Aorta (tissue), 5 donors: ENCODE measurements at regions not wholly inside any gene's neighbourhood (a gene's known extent, or its start where the extent isn't known, plus 50 kb on each side); places are given as distances from the start of the nearest gene placed in this dataset.
"Not testable (repeated sequence)": the region's sequence is repeated elsewhere in the genome, so short reads cannot be mapped to it uniquely, and the experiment has no call there.

Source experiments
- ATAC-seq: fragments of 200-7000 bp; cut with Tn5 transposase; one replicate; pipeline ENCODE4 v1.9.1; 2022; ENCODE audit warnings: moderate library complexity; ENCODE audit not compliant: low FRiP score
- DNase-seq, 2 donors: peaks; one replicate each; pipeline ENCODE4 v3.0.0-alpha.2; 2020
- H3K27ac ChIP-seq, 2 donors: one replicate each; pipeline ENCODE4 v1.5.1; 2013; ENCODE audit warnings: low read length in 2 of 2, mild to moderate bottlenecking in 2 of 2, moderate library complexity in 2 of 2, control low read depth in 1 of 2, inconsistent platforms in 1 of 2, low read depth in 1 of 2
- H3K27me3 ChIP-seq, 2 donors: one replicate each; pipeline ENCODE4 v1.6.1; 2013; ENCODE audit warnings: control low read depth in 1 of 2, low read length in 1 of 2, mild to moderate bottlenecking in 1 of 2, moderate library complexity in 1 of 2; ENCODE audit not compliant: insufficient read depth in 2 of 2, control insufficient read depth in 1 of 2
- H3K36me3 ChIP-seq, 2 donors: one replicate each; pipeline ENCODE4 v1.6.1; 2013; ENCODE audit warnings: control low read depth in 1 of 2, low read length in 1 of 2, mild to moderate bottlenecking in 1 of 2; ENCODE audit not compliant: insufficient read depth in 2 of 2, control insufficient read depth in 1 of 2
- H3K4me1 ChIP-seq, 2 donors: one replicate each; pipeline ENCODE4 v1.6.1; 2013; ENCODE audit warnings: low read length in 2 of 2, control low read depth in 1 of 2, mild to moderate bottlenecking in 1 of 2, moderate library complexity in 1 of 2; ENCODE audit not compliant: insufficient read depth in 2 of 2, control insufficient read depth in 1 of 2
- H3K4me3 ChIP-seq, 2 donors: one replicate each; pipeline ENCODE4 v1.5.1; 2013; ENCODE audit warnings: low read length in 2 of 2, control low read depth in 1 of 2, mild to moderate bottlenecking in 1 of 2
- H3K9me3 ChIP-seq: one replicate; pipeline ENCODE4 v1.6.1; 2013; ENCODE audit warnings: mild to moderate bottlenecking, low read length; ENCODE audit not compliant: control insufficient read depth
- WGBS, 2 donors: extraction: QIAGEN DNeasy Blood & Tissue Kit; methylation state at CpG; one replicate each; pipeline ENCODE4 v1.1.7; 2013; 5-methylcytosine and 5-hydroxymethylcytosine counted together
- intact Hi-C, 2 donors: fragments of 100-400 bp; cut with DNase I; formaldehyde crosslinking; loops; one replicate each; pipeline versions ENCODE4 v1.14.2 to v1.15.0; 2022
- donor health status: healthy with polysubstance abuse.
- donor health status: Bipolar disorder and iron deficiency.
- donor health status: DM: no; HTN: no; CAD: no.
- donor health status: DM: no; HTN: no; CAD: no.
- donor health status: DM: yes; HTN: yes; CAD: no.

DNA sequence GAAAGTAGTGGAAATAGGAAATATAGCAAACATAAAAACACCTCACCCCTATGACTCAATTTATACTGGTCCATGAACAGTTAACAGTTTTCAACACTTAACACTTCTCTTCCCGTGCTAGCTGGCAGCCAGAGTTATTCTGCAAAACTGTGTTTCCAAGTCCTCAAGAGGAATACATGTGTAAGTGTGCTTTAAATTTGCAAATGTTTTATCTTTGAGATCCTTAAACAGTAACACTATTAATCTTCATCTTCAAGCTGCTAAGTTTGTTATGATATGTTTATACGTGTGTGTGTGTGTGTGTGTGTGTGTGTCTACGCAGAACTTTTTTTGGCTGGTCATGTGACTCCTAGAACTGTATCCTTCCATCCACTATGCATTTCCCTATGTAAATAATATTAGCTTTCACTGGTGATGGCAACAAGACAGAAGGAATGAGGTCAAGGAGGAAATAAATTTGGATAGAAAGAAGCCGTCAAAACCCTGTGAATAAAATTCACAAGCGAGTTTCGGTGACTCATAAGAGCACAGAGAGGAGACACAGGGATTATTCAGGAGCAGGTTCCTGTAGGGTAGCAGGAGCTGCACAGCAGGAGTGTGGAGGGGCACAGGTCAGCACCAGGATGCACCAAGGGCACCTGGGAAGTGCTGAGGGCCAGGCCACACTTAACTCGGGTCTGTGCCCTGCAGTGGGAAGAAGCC, 105.9 kb upstream of the ETV6 start:
- ATAC-seq (no peak), DNase-seq (no peak)
- intact Hi-C loops: no loop called here
- peaks cover 0 to 2% of the 10 kb centered on the region in 2 donors for H3K4me1 ChIP-seq
- no peak overlapping the region for H3K4me3 ChIP-seq
- no peaks in the 10 kb centered on the region for H3K9me3 ChIP-seq
- no peak overlapping the region for H3K27ac ChIP-seq
- no peaks in the 10 kb centered on the region for H3K27me3 ChIP-seq
- H3K36me3 ChIP-seq: no peaks in the 10 kb centered on the region
- WGBS, 2 donors: 32 to 34% methylated on average over 7 of the region's 7 CpGs

DNA sequence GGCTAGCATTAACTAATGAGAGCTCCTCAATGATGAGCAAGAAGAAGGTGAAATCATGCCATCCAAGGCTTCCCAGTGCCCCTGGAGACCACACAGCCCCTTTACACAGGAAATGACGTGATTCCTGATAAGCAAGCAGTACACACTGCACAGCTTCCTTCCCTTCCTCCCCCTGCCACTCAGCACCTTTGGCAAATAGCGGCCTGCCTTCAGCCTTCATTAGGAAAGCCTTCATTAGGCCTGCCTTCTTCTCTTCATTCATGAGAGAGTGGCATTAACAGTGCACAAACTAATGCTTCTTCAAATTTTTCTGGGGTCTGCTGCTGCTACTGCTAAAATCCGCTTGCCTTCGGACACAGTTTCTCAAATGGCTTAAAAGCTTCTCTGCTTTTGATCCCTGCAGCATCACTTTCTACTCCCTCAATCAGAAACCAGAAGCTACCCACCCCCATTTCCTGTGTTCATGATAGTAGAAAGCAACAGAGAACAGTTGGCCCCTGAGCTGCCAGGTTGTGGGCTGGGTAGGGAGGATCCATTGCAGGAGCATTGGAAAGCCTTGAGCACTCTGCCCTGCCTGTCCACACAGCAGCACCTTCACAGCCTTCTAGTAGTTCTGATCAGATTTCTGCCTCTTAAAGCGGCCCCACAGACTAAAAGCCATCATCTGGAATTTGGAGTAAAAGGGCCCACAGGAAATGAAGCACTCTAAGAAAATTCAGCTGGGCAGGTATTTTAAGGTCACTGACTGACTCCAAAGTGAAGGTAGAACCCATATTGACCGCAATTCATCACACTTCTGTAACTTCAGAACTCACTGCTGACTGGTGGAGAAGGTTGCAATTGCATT, 103.8 kb upstream of the ETV6 start:
- WGBS, 2 donors: 68 to 69% methylated on average over 6 of the region's 6 CpGs
- ATAC-seq (no peak), DNase-seq (no peak)
- no peaks in the 10 kb centered on the region for H3K9me3 ChIP-seq
- no peak overlapping the region for H3K27ac ChIP-seq
- H3K36me3 ChIP-seq: no peaks in the 10 kb centered on the region
- H3K4me1 ChIP-seq: peaks cover 0 to 2% of the 10 kb centered on the region in 2 donors
- intact Hi-C loops: no loop called here
- H3K4me3 ChIP-seq: no peak overlapping the region
- no peaks in the 10 kb centered on the region for H3K27me3 ChIP-seq

DNA sequence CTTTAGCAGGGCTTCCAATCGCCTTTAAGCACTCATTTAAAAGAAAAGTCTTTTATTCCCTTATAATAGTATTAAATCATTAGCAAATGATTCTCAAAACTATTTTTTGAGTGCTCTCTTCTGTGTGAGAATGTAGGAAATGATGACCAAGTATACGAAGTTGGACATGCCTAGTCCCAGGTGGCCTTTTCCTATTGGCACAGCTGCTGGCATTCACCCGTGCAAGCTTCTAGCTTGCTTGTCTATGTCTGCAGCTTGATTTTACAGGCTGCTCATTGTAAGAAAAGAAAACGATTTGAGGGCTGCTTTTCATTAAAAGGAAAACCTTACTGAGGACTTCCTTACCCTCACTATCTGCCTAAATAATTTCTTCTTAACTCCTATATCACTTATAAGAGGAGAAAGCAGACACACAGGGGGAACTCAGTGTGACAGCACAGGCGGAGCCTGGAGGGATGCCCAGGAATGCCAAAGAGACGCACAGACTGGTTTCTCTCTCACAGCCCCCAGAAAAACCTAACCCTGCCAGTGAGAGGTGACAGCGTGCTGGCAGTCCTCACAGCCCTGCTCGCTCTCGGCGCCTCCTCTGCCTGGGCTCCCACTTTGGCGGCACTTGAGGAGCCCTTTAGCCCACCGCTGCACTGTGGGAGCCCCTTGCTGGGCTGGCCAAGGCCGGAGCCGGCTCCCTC, 102.7 kb upstream of the ETV6 start:
- DNase-seq, ATAC-seq, H3K27me3 ChIP-seq, H3K27ac ChIP-seq, H3K36me3 ChIP-seq, intact Hi-C loops, H3K4me3 ChIP-seq, H3K9me3 ChIP-seq, H3K4me1 ChIP-seq: not testable (repeated sequence)
- WGBS, 2 donors: 11 to 25% methylated on average over 11 to 14 of the region's 14 CpGs

DNA sequence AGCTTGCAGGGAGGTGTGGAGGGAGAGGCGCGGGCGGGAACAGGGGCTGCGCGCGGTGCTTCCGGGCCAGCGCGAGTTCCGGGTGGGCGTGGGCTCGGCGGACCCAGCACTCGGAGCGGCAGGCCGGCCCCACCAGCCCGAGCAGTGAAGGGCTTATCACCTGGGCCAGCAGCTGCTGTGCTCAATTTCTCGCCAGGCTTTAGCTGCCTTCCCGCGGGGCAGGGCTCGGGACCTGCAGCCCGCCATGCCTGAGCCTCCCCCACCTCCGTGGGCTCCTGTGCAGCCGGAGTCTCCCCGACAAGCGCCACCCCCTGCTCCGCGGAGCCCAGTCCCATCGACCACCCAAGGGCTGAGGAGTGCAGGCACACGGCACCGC, 102.2 kb upstream of the ETV6 start:
- H3K36me3 ChIP-seq, DNase-seq, ATAC-seq, intact Hi-C loops, H3K4me3 ChIP-seq, H3K27ac ChIP-seq, H3K27me3 ChIP-seq, H3K9me3 ChIP-seq, H3K4me1 ChIP-seq: not testable (repeated sequence)
- 93% methylated on average over 20 to 31 of the region's 31 CpGs for WGBS, 2 donors

DNA sequence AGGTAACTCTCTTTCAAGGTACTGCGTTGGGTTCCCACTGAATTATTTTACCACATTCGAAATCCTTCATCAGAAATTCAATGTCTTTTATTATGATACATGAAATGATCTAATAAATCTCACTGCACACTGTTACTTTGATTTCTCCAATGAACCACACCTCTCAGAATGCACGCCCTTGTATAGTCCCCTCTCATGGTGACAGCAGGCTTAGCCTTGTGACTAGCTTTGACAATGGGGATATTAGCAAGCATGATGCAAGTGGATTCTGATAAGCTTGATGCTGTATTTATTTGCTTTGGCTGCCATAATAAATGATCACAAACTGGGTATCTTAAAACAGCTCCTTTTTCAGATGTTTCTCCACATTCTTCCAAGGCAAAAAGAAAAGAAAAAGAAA, 100.4 kb upstream of the ETV6 start:
- ATAC-seq (no peak), DNase-seq (no peak)
- H3K27me3 ChIP-seq: no peaks in the 10 kb centered on the region
- no peak overlapping the region for H3K4me3 ChIP-seq
- intact Hi-C loops: no loop called here
- H3K9me3 ChIP-seq: no peaks in the 10 kb centered on the region
- H3K4me1 ChIP-seq: peaks cover 0 to 2% of the 10 kb centered on the region in 2 donors
- H3K27ac ChIP-seq: no peak overlapping the region
- WGBS, 2 donors: 95% methylated on average over 3 of the region's 3 CpGs
- no peaks in the 10 kb centered on the region for H3K36me3 ChIP-seq

DNA sequence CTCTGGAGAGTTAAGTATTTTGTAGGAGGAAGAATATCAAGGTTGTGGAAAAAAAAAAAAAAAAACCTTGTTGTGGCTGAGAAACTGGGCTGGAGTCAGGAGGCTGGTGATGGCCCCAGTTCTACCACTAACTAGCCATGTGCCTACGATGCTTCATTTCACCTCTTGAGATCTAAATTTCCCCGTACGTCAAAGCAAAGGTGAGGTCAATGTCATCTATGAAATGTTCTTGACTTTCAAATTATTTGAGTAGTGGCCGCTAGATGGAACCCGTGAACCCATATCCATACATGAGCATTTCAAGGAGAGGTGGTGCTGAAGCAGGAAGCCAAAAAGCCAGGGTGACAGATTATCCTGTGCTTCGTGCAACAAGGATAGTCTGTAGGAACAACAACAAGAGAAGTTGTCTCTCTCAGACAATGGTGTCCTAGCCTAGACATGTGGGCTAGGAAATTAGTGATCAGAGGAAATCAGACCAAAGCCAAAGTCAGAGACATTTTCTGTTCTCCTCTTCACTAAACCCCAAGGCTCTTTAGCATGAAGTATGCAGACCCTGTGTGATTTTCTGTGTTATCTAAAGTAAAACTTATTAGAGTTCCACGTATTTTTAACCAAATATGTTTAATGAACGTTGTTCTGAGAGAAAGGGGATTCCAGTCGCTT, 95.5 kb upstream of the ETV6 start:
- intact Hi-C loops: loop anchor here (10.0 kb wide), 1 partner anchor 481 kb away; no protein-coding TSS in a partner anchor
- no peaks in the 10 kb centered on the region for H3K36me3 ChIP-seq

DNA sequence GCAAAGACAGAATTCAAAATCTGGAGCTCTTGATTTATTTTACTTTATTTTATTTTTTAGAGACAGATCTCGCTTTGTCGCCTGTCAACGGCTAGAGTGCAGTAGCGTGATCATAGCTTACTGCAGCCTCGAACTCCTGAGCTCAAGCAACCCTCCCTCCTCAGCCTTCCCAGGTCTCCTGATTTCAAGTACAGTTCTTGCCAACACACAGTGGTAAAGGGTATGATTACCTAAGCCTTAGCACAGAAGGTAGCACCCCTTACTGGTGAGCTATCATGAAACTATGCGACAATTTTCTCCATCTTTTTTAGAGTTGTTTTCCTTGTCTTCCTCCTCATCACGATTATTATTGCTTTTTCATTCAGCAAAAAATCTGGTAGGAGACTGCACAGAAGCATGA, 94.3 kb upstream of the ETV6 start:
- whole genome bisulfite sequencing, 2 donors: 74 to 75% methylated on average over 7 of the region's 7 CpGs
- Histone ChIP-seq H3K4me3 (peak overlapping the region; percentile 79 to 98), H3K4me1 (no peaks in the 10 kb centered on the region), H3K27me3 (no peaks in the 10 kb centered on the region), H3K36me3 (no peaks in the 10 kb centered on the region), H3K9me3 (no peaks in the 10 kb centered on the region), H3K27ac (peak overlapping the region in 1 of 2 donors; percentile 96)
- ATAC-seq: no peak
- intact Hi-C loops: loop anchor here (10.0 kb wide), 1 partner anchor 480 kb away; no protein-coding TSS in a partner anchor
- no peak for DNase-seq

More for the DNA sequence above, 95.5 kb upstream of the ETV6 start:
- DNase-seq (no peak), ATAC-seq (peak; percentile 62)
- Histone ChIP-seq H3K27me3 (no peaks in the 10 kb centered on the region), H3K9me3 (no peaks in the 10 kb centered on the region), H3K4me1 (no peaks in the 10 kb centered on the region), H3K27ac (no peak overlapping the region), H3K4me3 (peak overlapping the region in 1 of 2 donors; percentile 32)
- 10 to 13% methylated on average over 9 of the region's 9 CpGs for WGBS, 2 donors
